ENCODE measurements at regions not wholly inside any gene's neighbourhood (a gene's known extent, or its start where the extent isn't known, plus 50 kb on each side); places are given as distances from the start of the nearest gene placed in this dataset.
A peak's percentile ranks its signal among the peaks of the same experiment; 100 is the strongest.
"Not testable (repeated sequence)": the region's sequence is repeated elsewhere in the genome, so short reads cannot be mapped to it uniquely, and the experiment has no call there.

GRCh38 chr2:37570773-37571586 lies 100.5 kb downstream of the CDC42EP3 start:
- H3K9me3 Mint-ChIP-seq = peaks cover 0 to under 1% (median 0%) of the 10 kb centered on the region in 7 donors
- H3K27ac Mint-ChIP-seq = no peak overlapping the region
- H3K36me3 Mint-ChIP-seq = peaks cover 0 to 7% of the 10 kb centered on the region in 2 donors
- peaks cover 5 to 12% (median 5%) of the 10 kb centered on the region in 3 donors for H3K4me1 Mint-ChIP-seq
- ATAC-seq (ENCODE audit: low read depth in 2 of 2) (peak in 1 of 2 donors; percentile 28), DNase-seq (no peak)
- no peak overlapping the region for H3K4me3 Mint-ChIP-seq
- peaks cover 10 to 20% (median 12%) of the 10 kb centered on the region in 3 donors for H3K27me3 Mint-ChIP-seq

GRCh38 chr2:37571587-37572136 lies 99.8 kb downstream of the CDC42EP3 start:
- no peak overlapping the region for H3K27ac Mint-ChIP-seq
- H3K36me3 Mint-ChIP-seq = peaks cover 0 to 7% of the 10 kb centered on the region in 2 donors
- no peak overlapping the region for H3K4me3 Mint-ChIP-seq
- H3K9me3 Mint-ChIP-seq = peaks cover 0 to 6% (median 0%) of the 10 kb centered on the region in 7 donors
- DNase-seq (no peak), ATAC-seq (ENCODE audit: low read depth in 2 of 2) (no peak)
- H3K4me1 Mint-ChIP-seq = peaks cover 5 to 12% (median 5%) of the 10 kb centered on the region in 3 donors
- H3K27me3 Mint-ChIP-seq = peaks cover 8 to 18% (median 10%) of the 10 kb centered on the region in 3 donors

GRCh38 chr2:37573451-37574388 lies 97.7 kb downstream of the CDC42EP3 start:
- Mint-ChIP-seq H3K27me3 (peaks cover 0 to 16% (median 15%) of the 10 kb centered on the region in 3 donors), H3K27ac (peak overlapping the region in 1 of 6 donors; percentile 47), H3K36me3 (peaks cover 0 to 7% of the 10 kb centered on the region in 2 donors), H3K4me3 (peak overlapping the region in 1 of 8 donors; percentile 10), H3K4me1 (peaks cover 5 to 9% (median 5%) of the 10 kb centered on the region in 3 donors), H3K9me3 (peaks cover 0 to 6% (median 0%) of the 10 kb centered on the region in 7 donors)
- DNase-seq (no peak), ATAC-seq (ENCODE audit: low read depth in 2 of 2) (no peak)

- DNase-seq (no peak), ATAC-seq (ENCODE audit: low read depth in 2 of 2) (no peak)
- H3K9me3 Mint-ChIP-seq = peaks cover 3 to 13% (median 9%) of the 10 kb centered on the region in 7 donors
- H3K27ac Mint-ChIP-seq = no peak overlapping the region
- peaks cover 5 to 7% (median 5%) of the 10 kb centered on the region in 3 donors for H3K4me1 Mint-ChIP-seq
- peaks cover 0 to 21% (median 14%) of the 10 kb centered on the region in 3 donors for H3K27me3 Mint-ChIP-seq
- no peak overlapping the region for H3K4me3 Mint-ChIP-seq
- peaks cover 0 to 7% of the 10 kb centered on the region in 2 donors for H3K36me3 Mint-ChIP-seq
Observed at GRCh38 chr2:37575780-37576179, 95.7 kb downstream of the CDC42EP3 start.

GRCh38 chr2:37576194-37576593 lies 95.2 kb downstream of the CDC42EP3 start:
- not testable (repeated sequence) for H3K4me1 Mint-ChIP-seq; H3K4me3 Mint-ChIP-seq; H3K27ac Mint-ChIP-seq; DNase-seq; H3K36me3 Mint-ChIP-seq; ATAC-seq (ENCODE audit: low read depth in 2 of 2)
- peaks cover 0 to 21% (median 12%) of the 10 kb centered on the region in 3 donors for H3K27me3 Mint-ChIP-seq
- peaks cover 3 to 13% (median 9%) of the 10 kb centered on the region in 7 donors for H3K9me3 Mint-ChIP-seq

- Mint-ChIP-seq H3K9me3 (peaks cover 3 to 13% (median 9%) of the 10 kb centered on the region in 7 donors), H3K27me3 (peaks cover 0 to 21% (median 12%) of the 10 kb centered on the region in 3 donors), H3K4me3 (no peak overlapping the region), H3K27ac (no peak overlapping the region), H3K36me3 (peaks cover 0 to 7% of the 10 kb centered on the region in 2 donors), H3K4me1 (peaks cover 5 to 7% (median 5%) of the 10 kb centered on the region in 3 donors)
- DNase-seq (no peak), ATAC-seq (ENCODE audit: low read depth in 2 of 2) (no peak)
Observed at GRCh38 chr2:37576831-37577230, 94.6 kb downstream of the CDC42EP3 start.

GRCh38 chr2:37579192-37579713 lies 92.2 kb downstream of the CDC42EP3 start:
- ATAC-seq (ENCODE audit: low read depth in 2 of 2) (no peak), DNase-seq (no peak)
- Mint-ChIP-seq H3K27ac (no peak overlapping the region), H3K9me3 (peaks cover 3 to 13% (median 9%) of the 10 kb centered on the region in 7 donors), H3K4me3 (no peak overlapping the region), H3K36me3 (peaks cover 0 to 2% of the 10 kb centered on the region in 2 donors), H3K27me3 (peaks cover 0 to 24% (median 22%) of the 10 kb centered on the region in 3 donors), H3K4me1 (peaks cover 8 to 15% (median 8%) of the 10 kb centered on the region in 3 donors)

- Mint-ChIP-seq H3K4me1 (peaks cover 7 to 12% (median 8%) of the 10 kb centered on the region in 3 donors), H3K27me3 (peaks cover 0 to 29% (median 21%) of the 10 kb centered on the region in 3 donors)
- not testable (repeated sequence) for H3K27ac Mint-ChIP-seq
Observed at GRCh38 chr2:37579949-37580348, 91.5 kb downstream of the CDC42EP3 start.

GRCh38 chr2:37581433-37581832 lies 90.0 kb downstream of the CDC42EP3 start:
- Mint-ChIP-seq H3K36me3 (no peaks in the 10 kb centered on the region), H3K4me1 (peaks cover 13 to 19% (median 15%) of the 10 kb centered on the region in 3 donors), H3K27ac (no peak overlapping the region), H3K4me3 (no peak overlapping the region), H3K27me3 (peaks cover 0 to 34% (median 23%) of the 10 kb centered on the region in 3 donors), H3K9me3 (peaks cover 3 to 12% (median 9%) of the 10 kb centered on the region in 7 donors)
- ATAC-seq (ENCODE audit: low read depth in 2 of 2) (no peak), DNase-seq (no peak)

More at GRCh38 chr2:37579949-37580348, 91.5 kb downstream of the CDC42EP3 start:
- H3K4me3 Mint-ChIP-seq; H3K36me3 Mint-ChIP-seq; DNase-seq; ATAC-seq (ENCODE audit: low read depth in 2 of 2): not testable (repeated sequence)
- H3K9me3 Mint-ChIP-seq = peaks cover 3 to 13% (median 9%) of the 10 kb centered on the region in 7 donors

- H3K4me1 Mint-ChIP-seq = peaks cover 13 to 19% (median 15%) of the 10 kb centered on the region in 3 donors
- H3K27me3 Mint-ChIP-seq = peaks cover 0 to 34% (median 18%) of the 10 kb centered on the region in 3 donors
- H3K9me3 Mint-ChIP-seq = peaks cover 3 to 12% (median 8%) of the 10 kb centered on the region in 7 donors
- H3K27ac Mint-ChIP-seq = peak overlapping the region in 1 of 6 donors; percentile 60
- H3K36me3 Mint-ChIP-seq = no peaks in the 10 kb centered on the region
- peak overlapping the region in 1 of 8 donors; percentile 14 for H3K4me3 Mint-ChIP-seq
- no peak for DNase-seq
- no peak for ATAC-seq (ENCODE audit: low read depth in 2 of 2)
Observed at GRCh38 chr2:37582481-37583220, 88.8 kb downstream of the CDC42EP3 start.

GRCh38 chr2:37583402-37583801 lies 88.0 kb downstream of the CDC42EP3 start:
- Mint-ChIP-seq H3K4me3 (no peak overlapping the region), H3K9me3 (peaks cover 3 to 12% (median 8%) of the 10 kb centered on the region in 7 donors), H3K27me3 (peaks cover 0 to 34% (median 16%) of the 10 kb centered on the region in 3 donors), H3K36me3 (no peaks in the 10 kb centered on the region), H3K4me1 (peaks cover 13 to 19% (median 15%) of the 10 kb centered on the region in 3 donors), H3K27ac (no peak overlapping the region)
- no peak for DNase-seq
- ATAC-seq (ENCODE audit: low read depth in 2 of 2) = no peak

GRCh38 chr2:37583867-37584266 lies 87.6 kb downstream of the CDC42EP3 start:
- no peak for DNase-seq
- peaks cover 3 to 12% (median 8%) of the 10 kb centered on the region in 7 donors for H3K9me3 Mint-ChIP-seq
- H3K27me3 Mint-ChIP-seq = peaks cover 0 to 34% (median 16%) of the 10 kb centered on the region in 3 donors
- no peak for ATAC-seq (ENCODE audit: low read depth in 2 of 2)
- no peaks in the 10 kb centered on the region for H3K36me3 Mint-ChIP-seq
- peak overlapping the region in 1 of 8 donors; percentile 1 for H3K4me3 Mint-ChIP-seq
- H3K4me1 Mint-ChIP-seq = peaks cover 13 to 19% (median 15%) of the 10 kb centered on the region in 3 donors
- H3K27ac Mint-ChIP-seq = no peak overlapping the region

All from naive B cell (primary cell).